Keratinocyte (primary cell): ENCODE measurements at regions not wholly inside any gene's neighbourhood (a gene's known extent, or its start where the extent isn't known, plus 50 kb on each side); places are given as distances from the start of the nearest gene placed in this dataset.
A peak's percentile ranks its signal among the peaks of the same experiment; 100 is the strongest.

Experiments
- DNase-seq: peaks from one replicate; pipeline ENCODE4 v3.0.0-alpha.2; 2011; ENCODE audit warnings: low read depth, missing footprints, low spot score
- FAIRE-seq: peaks from 2 replicates; lab custom pipeline; 2011; peaks lifted over from hg19 to GRCh38; lab: Jason Lieb, UNC
- H2AFZ ChIP-seq: 2 replicates; pipeline ENCODE4 v1.6.0; 2012; ENCODE audit warnings: low read length, control low read depth, inconsistent platforms; ENCODE audit not compliant: control insufficient read depth
- H3K27ac ChIP-seq: 2 replicates; pipeline ENCODE4 v1.5.1; 2011; ENCODE audit warnings: low read length; ENCODE audit not compliant: control insufficient read depth, insufficient read depth
- H3K27me3 ChIP-seq: 3 replicates; pipeline ENCODE4 v1.6.0; 2011; ENCODE audit warnings: low read length; ENCODE audit not compliant: control insufficient read depth, insufficient read depth; ENCODE audit errors: extremely low read depth
- H3K36me3 ChIP-seq, 2 experiments: 2 replicates in 1 of 2; 3 replicates in 1 of 2; pipeline ENCODE4 v1.5.1; 2011; ENCODE audit warnings: low read length in 2 of 2, mild to moderate bottlenecking in 1 of 2; ENCODE audit not compliant: control insufficient read depth in 2 of 2, insufficient read depth in 2 of 2; ENCODE audit errors: extremely low read depth in 1 of 2
- H3K4me1 ChIP-seq: 3 replicates; pipeline ENCODE4 v1.5.1; 2011; ENCODE audit warnings: low read length; ENCODE audit not compliant: control insufficient read depth, insufficient read depth; ENCODE audit errors: extremely low read depth
- H3K4me2 ChIP-seq: 3 replicates; pipeline ENCODE4 v1.6.0; 2011; ENCODE audit warnings: low read depth, low read length; ENCODE audit not compliant: control insufficient read depth, insufficient read depth; ENCODE audit errors: extremely low read depth
- H3K4me3 ChIP-seq, 3 experiments: fragments of 200-600 bp in 1 of 3; sonication (generic) in 1 of 3; 2 replicates in 2 of 3; 3 replicates in 1 of 3; pipeline ENCODE4 v1.5.1; 2011 to 2016; ENCODE audit warnings: low read length in 3 of 3, mild to moderate bottlenecking in 3 of 3, control low read depth in 2 of 3, inconsistent platforms in 1 of 3, low read depth in 1 of 3, mixed read lengths in 1 of 3, mixed run types in 1 of 3, moderate library complexity in 1 of 3; ENCODE audit not compliant: control insufficient read depth in 2 of 3, insufficient read depth in 2 of 3; ENCODE audit errors: extremely low read depth in 1 of 3
- H3K79me2 ChIP-seq: 2 replicates; pipeline ENCODE4 v1.6.0; 2012; ENCODE audit warnings: low read length; ENCODE audit not compliant: control insufficient read depth, insufficient read depth
- H3K9ac ChIP-seq: 3 replicates; pipeline ENCODE4 v1.6.0; 2011; ENCODE audit warnings: low read length; ENCODE audit not compliant: control insufficient read depth, insufficient read depth; ENCODE audit errors: extremely low read depth
- H3K9me1 ChIP-seq: 3 replicates; pipeline ENCODE4 v1.6.0; 2011; ENCODE audit warnings: low read length; ENCODE audit not compliant: control insufficient read depth, insufficient read depth; ENCODE audit errors: extremely low read depth
- H3K9me3 ChIP-seq: 2 replicates; pipeline ENCODE4 v1.5.1; 2012; ENCODE audit warnings: low read depth, low read length; ENCODE audit not compliant: control insufficient read depth
- H4K20me1 ChIP-seq: 3 replicates; pipeline ENCODE4 v1.6.0; 2011; ENCODE audit warnings: low read length; ENCODE audit not compliant: control insufficient read depth, insufficient read depth; ENCODE audit errors: extremely low read depth
- EZH2 ChIP-seq: IDR thresholded peaks from one replicate; pipeline ENCODE4 v1.6.1; 2012; ENCODE audit warnings: inconsistent platforms, mild to moderate bottlenecking, low read length, moderate library complexity
- dilution Hi-C: fragments of 300-500 bp; cut with MboI; formaldehyde crosslinking; loops from one replicate; pipeline ENCODE4 v1.7.0; 2020; ENCODE audit warnings: low sequenced_read_pairs; ENCODE audit not compliant: extremely low pct_ligation_motif_present
- TF ChIP-seq, protein P1 (sequence below), 3 experiments: IDR thresholded peaks in 1 of 3; conservative IDR thresholded peaks in 1 of 3; optimal IDR thresholded peaks in 1 of 3; 2 replicates in 2 of 3; 3 replicates in 1 of 3; pipeline versions ENCODE3 to v1.5.1; 2011; ENCODE audit warnings: low read length in 3 of 3, mild to moderate bottlenecking in 3 of 3, moderate library complexity in 2 of 3, control low read depth in 1 of 3, inconsistent platforms in 1 of 3; ENCODE audit not compliant: insufficient read depth in 2 of 3; ENCODE audit errors: extremely low read depth in 1 of 3

DNA sequence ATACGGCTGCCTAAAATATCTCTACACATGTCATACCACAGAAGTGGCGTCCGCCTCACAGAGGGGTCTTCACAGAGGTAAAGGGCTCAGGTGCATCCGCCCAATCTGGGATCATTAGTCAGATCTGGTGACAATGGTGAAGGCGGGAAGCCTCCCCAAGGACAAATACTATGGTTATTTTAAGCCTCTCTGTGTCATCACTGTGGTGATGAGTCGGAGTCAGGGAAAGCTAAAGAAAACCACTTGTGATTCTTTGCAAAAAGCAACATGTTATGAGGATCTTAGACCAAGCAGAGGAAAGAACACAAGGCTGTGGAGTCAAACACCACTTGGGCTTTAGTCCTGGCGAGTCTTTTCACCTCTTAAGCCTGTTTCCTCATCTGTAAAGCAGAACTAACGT is 190.4 kb downstream of the DRD1 start:
- Histone ChIP-seq H2AFZ (no peak overlapping the region), H3K4me3 (no peak overlapping the region), H3K27ac (no peak overlapping the region), H3K4me2 (no peak overlapping the region), H3K9ac (no peak overlapping the region), H4K20me1 (no peaks in the 10 kb centered on the region), H3K9me3 (no peaks in the 10 kb centered on the region), H3K27me3 (no peaks in the 10 kb centered on the region), H3K36me3 (no peaks in the 10 kb centered on the region), H3K9me1 (no peaks in the 10 kb centered on the region), H3K4me1 (no peaks in the 10 kb centered on the region), H3K79me2 (no peaks in the 10 kb centered on the region)
- FAIRE-seq (peak; percentile 48), DNase-seq (no peak)
- dilution Hi-C loops = no loop called here
- TF ChIP-seq, protein P1, sequence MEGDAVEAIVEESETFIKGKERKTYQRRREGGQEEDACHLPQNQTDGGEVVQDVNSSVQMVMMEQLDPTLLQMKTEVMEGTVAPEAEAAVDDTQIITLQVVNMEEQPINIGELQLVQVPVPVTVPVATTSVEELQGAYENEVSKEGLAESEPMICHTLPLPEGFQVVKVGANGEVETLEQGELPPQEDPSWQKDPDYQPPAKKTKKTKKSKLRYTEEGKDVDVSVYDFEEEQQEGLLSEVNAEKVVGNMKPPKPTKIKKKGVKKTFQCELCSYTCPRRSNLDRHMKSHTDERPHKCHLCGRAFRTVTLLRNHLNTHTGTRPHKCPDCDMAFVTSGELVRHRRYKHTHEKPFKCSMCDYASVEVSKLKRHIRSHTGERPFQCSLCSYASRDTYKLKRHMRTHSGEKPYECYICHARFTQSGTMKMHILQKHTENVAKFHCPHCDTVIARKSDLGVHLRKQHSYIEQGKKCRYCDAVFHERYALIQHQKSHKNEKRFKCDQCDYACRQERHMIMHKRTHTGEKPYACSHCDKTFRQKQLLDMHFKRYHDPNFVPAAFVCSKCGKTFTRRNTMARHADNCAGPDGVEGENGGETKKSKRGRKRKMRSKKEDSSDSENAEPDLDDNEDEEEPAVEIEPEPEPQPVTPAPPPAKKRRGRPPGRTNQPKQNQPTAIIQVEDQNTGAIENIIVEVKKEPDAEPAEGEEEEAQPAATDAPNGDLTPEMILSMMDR (optimal IDR thresholded peaks at IDR 0.05 in 1 of 3, IDR thresholded peaks at IDR 0.05 in 1 of 3, conservative IDR thresholded peaks at IDR 0.05 in 1 of 3; ENCODE audit: extremely low read depth in 1 of 3, insufficient read depth in 2 of 3, low read length in 3 of 3) = no peak
- no peak for TF ChIP-seq EZH2

DNA sequence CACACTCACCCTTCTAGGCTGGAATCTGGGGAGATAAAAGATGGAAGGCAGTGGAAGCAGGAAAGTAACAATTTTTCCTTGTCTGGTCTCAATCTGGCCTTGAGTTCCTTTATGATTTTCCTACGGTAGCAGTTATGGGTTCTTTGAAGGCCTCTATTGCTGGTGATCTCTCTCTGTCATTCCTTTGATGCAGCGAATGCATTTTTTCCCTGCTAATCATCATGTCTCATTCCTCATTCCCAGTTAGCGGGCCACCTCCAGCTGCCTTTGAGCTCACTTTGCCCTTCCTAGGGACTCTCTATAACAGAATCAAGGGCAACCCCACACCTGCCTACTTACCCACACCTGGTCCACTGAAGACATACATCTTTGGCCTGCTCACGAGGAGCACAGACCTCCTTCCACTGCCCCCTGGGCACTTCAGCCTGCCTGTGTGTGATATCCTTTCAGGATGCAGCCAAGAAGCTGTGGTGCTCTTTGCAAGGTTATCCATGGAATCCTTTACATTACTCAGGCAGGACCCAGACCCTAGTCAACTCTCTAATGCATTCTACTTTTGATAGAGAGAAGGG is 191.7 kb downstream of the DRD1 start:
- no peak overlapping the region for H3K9ac ChIP-seq
- H3K4me2 ChIP-seq = no peak overlapping the region
- H3K27ac ChIP-seq = no peak overlapping the region
- H3K4me3 ChIP-seq = no peak overlapping the region
- DNase-seq = no peak
- H2AFZ ChIP-seq = no peak overlapping the region
- no peak for FAIRE-seq
- no peaks in the 10 kb centered on the region for H3K9me3 ChIP-seq
- H3K27me3 ChIP-seq = no peaks in the 10 kb centered on the region
- H3K4me1 ChIP-seq = no peaks in the 10 kb centered on the region
- dilution Hi-C loops = no loop called here
- no peaks in the 10 kb centered on the region for H4K20me1 ChIP-seq
- no peaks in the 10 kb centered on the region for H3K36me3 ChIP-seq
- TF ChIP-seq EZH2 = no peak
- TF ChIP-seq, protein P1 (optimal IDR thresholded peaks at IDR 0.05 in 1 of 3, IDR thresholded peaks at IDR 0.05 in 1 of 3, conservative IDR thresholded peaks at IDR 0.05 in 1 of 3; ENCODE audit: extremely low read depth in 1 of 3, insufficient read depth in 2 of 3, low read length in 3 of 3) = no peak
- no peaks in the 10 kb centered on the region for H3K9me1 ChIP-seq
- H3K79me2 ChIP-seq = no peaks in the 10 kb centered on the region
